HG02588 (cell line): ENCODE measurements at regions not wholly inside any gene's neighbourhood (a gene's known extent, or its start where the extent isn't known, plus 50 kb on each side); places are given as distances from the start of the nearest gene placed in this dataset.

Experiments
- ATAC-seq: cut with Tn5 transposase; IDR thresholded peaks from one replicate; pipeline ENCODE4 v1.9.1; 2021; ENCODE audit warnings: mild to moderate bottlenecking, moderate library complexity; ENCODE audit not compliant: unreplicated experiment

GRCh38 chr1:38555594-38555993 lies 304.0 kb downstream of the RRAGC start:
- ATAC-seq: no peak

GRCh38 chr1:38555130-38555529 lies 304.4 kb downstream of the RRAGC start:
- ATAC-seq: no peak

GRCh38 chr1:38551318-38552307 lies 308.0 kb downstream of the RRAGC start:
- no peak for ATAC-seq

GRCh38 chr1:38549191-38549590 lies 310.4 kb downstream of the RRAGC start:
- ATAC-seq: no peak

GRCh38 chr1:38547321-38547720 lies 312.3 kb downstream of the RRAGC start:
- no peak for ATAC-seq

GRCh38 chr1:38546636-38547035 lies 312.9 kb downstream of the RRAGC start:
- ATAC-seq: no peak

- ATAC-seq: no peak
Observed at GRCh38 chr1:38541223-38541622, 318.3 kb downstream of the RRAGC start.

- no peak for ATAC-seq
Observed at GRCh38 chr1:38539931-38540330, 319.6 kb downstream of the RRAGC start.

GRCh38 chr1:38538834-38539233 lies 320.7 kb downstream of the RRAGC start:
- ATAC-seq: no peak

GRCh38 chr1:38536089-38536488 lies 323.5 kb downstream of the RRAGC start:
- no peak for ATAC-seq

GRCh38 chr1:38534473-38534823 lies 325.1 kb downstream of the RRAGC start:
- no peak for ATAC-seq

- ATAC-seq: no peak
Observed at GRCh38 chr1:38533772-38534472, 325.6 kb downstream of the RRAGC start.

- no peak for ATAC-seq
Observed at GRCh38 chr1:38530957-38531356, 328.6 kb downstream of the RRAGC start.

GRCh38 chr1:38529946-38530345 lies 329.6 kb downstream of the RRAGC start:
- ATAC-seq: no peak

GRCh38 chr1:38529391-38529790 lies 330.2 kb downstream of the RRAGC start:
- no peak for ATAC-seq

GRCh38 chr1:38528623-38529022 lies 330.9 kb downstream of the RRAGC start:
- ATAC-seq: no peak

- ATAC-seq: peak; percentile 71
Observed at GRCh38 chr1:38527373-38527966, 332.1 kb downstream of the RRAGC start.

- no peak for ATAC-seq
Observed at GRCh38 chr1:38526046-38526445, 333.5 kb downstream of the RRAGC start.

- no peak for ATAC-seq
Observed at GRCh38 chr1:38525343-38526043, 334.1 kb downstream of the RRAGC start.

- no peak for ATAC-seq
Observed at GRCh38 chr1:38524025-38524641, 335.4 kb downstream of the RRAGC start.

- no peak for ATAC-seq
Observed at GRCh38 chr1:38523568-38523939, 336.0 kb downstream of the RRAGC start.
